Type B pancreatic cell (in vitro differentiated cells): ENCODE measurements at regions not wholly inside any gene's neighbourhood (a gene's known extent, or its start where the extent isn't known, plus 50 kb on each side); places are given as distances from the start of the nearest gene placed in this dataset.

Source experiments
- DNase-seq: peaks from one replicate; pipeline ENCODE4 v3.0.0; 2021; ENCODE audit warnings: mixed read lengths; ENCODE audit not compliant: unreplicated experiment; ENCODE audit errors: extremely low spot score
- H3K27ac Mint-ChIP-seq: 2 replicates; pipeline ENCODE4 v1.8.0; 2021; ENCODE audit warnings: mild to moderate bottlenecking, mixed read lengths
- H3K27me3 Mint-ChIP-seq: 2 replicates; pipeline ENCODE4 v1.8.0; 2021; ENCODE audit warnings: mixed read lengths
- H3K36me3 Mint-ChIP-seq: 2 replicates; pipeline ENCODE4 v1.8.0; 2021; ENCODE audit warnings: mixed read lengths
- H3K4me1 Mint-ChIP-seq: one replicate; pipeline ENCODE4 v1.8.0; 2021; ENCODE audit warnings: mixed read lengths; ENCODE audit not compliant: unreplicated experiment
- H3K4me3 Mint-ChIP-seq: 2 replicates; pipeline ENCODE4 v1.8.0; 2021; ENCODE audit warnings: mild to moderate bottlenecking, mixed read lengths
- H3K9me3 Mint-ChIP-seq: 2 replicates; pipeline ENCODE4 v1.8.0; 2021; ENCODE audit warnings: mixed read lengths
- TF ChIP-seq, protein P1 (sequence below): fragments of 200-600 bp; sonication (generic); conservative IDR thresholded peaks from 2 replicates; pipeline ENCODE4 v1.5.0; 2021; ENCODE audit warnings: antibody characterized with exemption, mild to moderate bottlenecking

DNA sequence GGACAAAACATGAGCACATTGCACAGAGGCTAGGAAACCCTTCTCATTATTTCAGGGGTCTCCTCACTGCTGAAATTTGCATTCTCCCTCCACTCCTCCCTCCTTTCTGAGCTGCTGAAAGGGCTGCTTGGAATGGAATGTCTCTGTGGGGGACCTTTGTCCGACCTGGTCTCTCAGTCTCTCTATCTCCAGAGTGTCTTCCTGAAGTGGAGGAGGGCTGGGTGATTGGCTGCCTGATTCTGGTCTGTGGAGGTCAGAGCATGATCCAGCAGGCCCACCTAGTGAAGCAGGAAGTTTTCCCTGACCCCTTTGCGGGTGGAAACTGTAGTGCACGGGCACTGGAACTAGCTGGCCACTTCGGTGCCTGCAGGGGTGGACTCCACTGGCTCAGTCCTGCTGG lies 560.5 kb upstream of the HS6ST1 start:
- TF ChIP-seq, protein P1, sequence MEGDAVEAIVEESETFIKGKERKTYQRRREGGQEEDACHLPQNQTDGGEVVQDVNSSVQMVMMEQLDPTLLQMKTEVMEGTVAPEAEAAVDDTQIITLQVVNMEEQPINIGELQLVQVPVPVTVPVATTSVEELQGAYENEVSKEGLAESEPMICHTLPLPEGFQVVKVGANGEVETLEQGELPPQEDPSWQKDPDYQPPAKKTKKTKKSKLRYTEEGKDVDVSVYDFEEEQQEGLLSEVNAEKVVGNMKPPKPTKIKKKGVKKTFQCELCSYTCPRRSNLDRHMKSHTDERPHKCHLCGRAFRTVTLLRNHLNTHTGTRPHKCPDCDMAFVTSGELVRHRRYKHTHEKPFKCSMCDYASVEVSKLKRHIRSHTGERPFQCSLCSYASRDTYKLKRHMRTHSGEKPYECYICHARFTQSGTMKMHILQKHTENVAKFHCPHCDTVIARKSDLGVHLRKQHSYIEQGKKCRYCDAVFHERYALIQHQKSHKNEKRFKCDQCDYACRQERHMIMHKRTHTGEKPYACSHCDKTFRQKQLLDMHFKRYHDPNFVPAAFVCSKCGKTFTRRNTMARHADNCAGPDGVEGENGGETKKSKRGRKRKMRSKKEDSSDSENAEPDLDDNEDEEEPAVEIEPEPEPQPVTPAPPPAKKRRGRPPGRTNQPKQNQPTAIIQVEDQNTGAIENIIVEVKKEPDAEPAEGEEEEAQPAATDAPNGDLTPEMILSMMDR = no peak
- Mint-ChIP-seq H3K27ac (no peak overlapping the region), H3K4me3 (no peak overlapping the region)

DNA sequence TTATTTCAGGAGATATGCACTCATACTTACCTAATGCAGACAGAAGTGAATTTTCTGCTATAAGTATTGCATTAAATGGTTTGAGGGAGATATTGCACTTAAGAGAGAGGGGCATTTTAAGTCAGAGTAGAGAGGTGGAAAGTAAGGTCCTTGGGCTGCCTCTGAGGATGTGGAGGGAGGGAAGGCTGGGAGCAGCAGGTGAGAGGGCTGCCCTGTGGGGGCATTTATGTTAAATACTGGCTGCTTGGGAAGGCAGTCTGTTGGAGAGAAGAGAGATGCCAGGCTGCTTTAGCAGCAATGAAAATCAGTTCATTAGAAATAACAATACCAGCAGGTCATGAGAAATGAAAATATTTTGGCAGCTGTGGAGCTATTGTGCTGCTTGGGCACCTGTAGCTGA lies 576.2 kb upstream of the HS6ST1 start:
- Mint-ChIP-seq H3K27ac (no peak overlapping the region), H3K36me3 (no peaks in the 10 kb centered on the region), H3K4me3 (no peak overlapping the region), H3K4me1 (no peaks in the 10 kb centered on the region), H3K27me3 (no peaks in the 10 kb centered on the region), H3K9me3 (peaks cover 2% of the 10 kb centered on the region)
- DNase-seq = no peak
- TF ChIP-seq, protein P1 = no peak

More for the DNA sequence above, 560.5 kb upstream of the HS6ST1 start:
- Mint-ChIP-seq H3K36me3 (no peaks in the 10 kb centered on the region), H3K9me3 (peaks cover 7% of the 10 kb centered on the region), H3K27me3 (peaks cover 6% of the 10 kb centered on the region), H3K4me1 (no peaks in the 10 kb centered on the region)
- no peak for DNase-seq

DNA sequence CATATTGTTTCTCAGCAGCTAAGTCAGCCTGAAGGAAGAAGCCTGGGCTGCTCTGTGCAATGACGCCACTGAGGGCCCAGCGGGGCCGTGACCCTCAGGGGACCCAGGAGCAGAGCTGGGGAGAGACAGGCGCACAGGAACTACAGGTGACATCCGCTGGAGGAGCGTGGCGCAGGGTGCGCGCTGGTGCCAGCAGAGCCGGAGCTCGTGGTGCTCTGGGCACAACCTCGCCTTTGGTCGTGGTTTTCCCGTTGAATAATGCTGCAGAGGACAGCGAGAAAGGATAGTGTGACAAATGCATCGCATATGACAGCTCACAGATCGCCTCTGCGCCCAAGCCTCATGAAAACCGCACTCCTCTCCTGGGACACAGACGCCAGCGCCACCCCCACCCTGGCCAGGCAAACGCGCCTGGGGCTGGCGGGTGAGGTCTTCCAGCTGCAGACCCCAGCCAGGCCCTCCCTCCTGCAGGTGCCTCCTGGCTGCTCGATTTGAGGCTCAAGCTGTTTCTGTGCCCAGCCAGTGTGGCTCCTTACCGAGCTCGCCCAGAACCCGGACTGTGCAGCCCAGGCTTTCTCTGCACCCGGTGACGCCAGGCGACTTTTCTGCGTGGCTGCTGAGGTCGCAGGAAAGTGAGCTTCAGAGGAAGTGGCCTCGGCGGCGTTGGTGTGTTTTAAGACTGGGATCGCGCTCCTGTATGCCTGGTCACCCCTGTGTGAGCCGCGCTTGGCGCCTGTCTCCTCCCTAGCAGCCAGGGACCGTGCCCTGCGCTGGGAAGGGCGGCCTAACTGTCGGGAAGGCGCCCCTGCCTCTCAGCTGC lies 583.1 kb upstream of the HS6ST1 start:
- TF ChIP-seq, protein P1 = no peak
- no peak for DNase-seq
- no peak overlapping the region for H3K27ac Mint-ChIP-seq
- H3K36me3 Mint-ChIP-seq = no peaks in the 10 kb centered on the region
- H3K27me3 Mint-ChIP-seq = peaks cover 2% of the 10 kb centered on the region
- H3K4me1 Mint-ChIP-seq = no peaks in the 10 kb centered on the region
- peaks cover 4% of the 10 kb centered on the region for H3K9me3 Mint-ChIP-seq
- no peak overlapping the region for H3K4me3 Mint-ChIP-seq

DNA sequence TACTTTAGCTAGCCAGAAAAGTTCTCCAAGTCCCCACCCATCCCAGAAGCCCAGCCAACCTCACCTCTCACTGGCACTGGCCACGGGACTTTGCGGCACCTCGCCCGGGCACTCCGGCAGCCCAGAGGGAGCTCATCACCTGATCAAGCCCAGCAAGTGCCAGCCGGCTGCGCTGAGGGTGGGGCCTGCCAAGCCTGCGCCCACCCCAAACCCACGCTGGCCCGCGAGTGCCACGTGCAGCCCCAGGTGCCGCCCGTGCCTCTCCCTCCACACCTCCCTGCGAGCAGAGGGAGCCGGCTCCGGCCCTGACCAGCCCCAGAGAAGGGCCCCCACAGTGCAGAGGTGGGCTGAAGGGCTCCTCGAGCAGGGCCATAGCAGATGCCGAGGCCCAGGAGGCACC lies 585.0 kb upstream of the HS6ST1 start:
- TF ChIP-seq, protein P1 = no peak
- Mint-ChIP-seq H3K36me3 (no peaks in the 10 kb centered on the region), H3K27me3 (peaks cover 2% of the 10 kb centered on the region), H3K4me3 (no peak overlapping the region), H3K27ac (no peak overlapping the region), H3K4me1 (no peaks in the 10 kb centered on the region), H3K9me3 (peaks cover 4% of the 10 kb centered on the region)
- no peak for DNase-seq

DNA sequence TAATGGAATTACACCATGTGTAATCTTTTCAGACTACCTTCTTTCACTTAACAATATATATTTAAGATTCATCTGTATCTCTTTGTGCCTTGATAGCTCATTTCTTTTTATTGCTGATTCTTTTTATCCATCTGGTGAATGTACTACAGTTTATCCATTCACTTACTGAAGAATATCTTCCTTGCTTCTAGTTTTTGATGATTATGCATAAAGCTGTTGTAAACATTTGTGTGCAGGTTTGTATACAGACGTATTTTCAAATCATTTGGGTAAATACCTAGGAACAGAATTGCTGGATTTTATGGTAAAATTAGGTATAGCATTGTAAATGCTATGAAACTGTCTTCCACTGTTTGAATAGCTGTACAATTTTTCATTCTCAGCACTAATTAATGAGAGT lies 592.6 kb upstream of the HS6ST1 start:
- Mint-ChIP-seq H3K4me3 (no peak overlapping the region), H3K27me3 (no peaks in the 10 kb centered on the region), H3K27ac (no peak overlapping the region), H3K36me3 (no peaks in the 10 kb centered on the region), H3K4me1 (no peaks in the 10 kb centered on the region), H3K9me3 (peaks cover under 1% of the 10 kb centered on the region)
- TF ChIP-seq, protein P1 = no peak
- DNase-seq = no peak
